ENCODE measurements at regions not wholly inside any gene's neighbourhood (a gene's known extent, or its start where the extent isn't known, plus 50 kb on each side); places are given as distances from the start of the nearest gene placed in this dataset.

DNA sequence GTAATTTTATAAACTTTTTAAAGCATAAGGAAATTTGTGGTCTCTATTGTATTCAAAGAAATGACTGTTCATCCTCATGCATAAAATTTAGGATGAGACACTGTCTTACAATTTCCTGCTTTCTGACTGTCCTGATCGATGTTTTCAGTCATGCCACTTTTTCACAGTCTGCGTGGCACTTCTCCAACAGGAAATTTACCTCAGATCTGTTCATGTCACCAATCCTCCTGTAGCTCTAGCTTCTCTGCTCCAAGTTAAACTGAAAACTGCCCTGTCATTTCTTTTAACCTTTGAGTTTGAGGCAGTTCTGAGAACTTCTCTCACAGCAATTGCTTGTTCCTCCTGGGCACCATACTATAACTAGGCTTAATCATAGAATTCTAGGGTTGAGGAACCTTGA is 455.1 kb downstream of the EFNA5 start:
- Histone ChIP-seq H3K27ac (ENCODE audit: low read length) (no peak overlapping the region), H3K36me3 (replicated peaks; ENCODE audit: low read depth, low read length) (no peaks in the 10 kb centered on the region), H2AFZ (ENCODE audit: low read depth, low read length) (no peak overlapping the region), H3K9me3 (ENCODE audit: insufficient read depth, low read length) (no peaks in the 10 kb centered on the region), H4K20me1 (ENCODE audit: insufficient read depth, low read length) (no peaks in the 10 kb centered on the region), H3K9ac (ENCODE audit: low read length) (no peak overlapping the region), H3K4me2 (ENCODE audit: low read length) (no peak overlapping the region), H3K4me3 (ENCODE audit: low read length) (no peak overlapping the region), H3K4me1 (ENCODE audit: low read length) (no peaks in the 10 kb centered on the region), H3K27me3 (ENCODE audit: low read depth, low read length) (no peaks in the 10 kb centered on the region), H3K79me2 (ENCODE audit: low read length) (no peaks in the 10 kb centered on the region)
- TF ChIP-seq, protein P1, sequence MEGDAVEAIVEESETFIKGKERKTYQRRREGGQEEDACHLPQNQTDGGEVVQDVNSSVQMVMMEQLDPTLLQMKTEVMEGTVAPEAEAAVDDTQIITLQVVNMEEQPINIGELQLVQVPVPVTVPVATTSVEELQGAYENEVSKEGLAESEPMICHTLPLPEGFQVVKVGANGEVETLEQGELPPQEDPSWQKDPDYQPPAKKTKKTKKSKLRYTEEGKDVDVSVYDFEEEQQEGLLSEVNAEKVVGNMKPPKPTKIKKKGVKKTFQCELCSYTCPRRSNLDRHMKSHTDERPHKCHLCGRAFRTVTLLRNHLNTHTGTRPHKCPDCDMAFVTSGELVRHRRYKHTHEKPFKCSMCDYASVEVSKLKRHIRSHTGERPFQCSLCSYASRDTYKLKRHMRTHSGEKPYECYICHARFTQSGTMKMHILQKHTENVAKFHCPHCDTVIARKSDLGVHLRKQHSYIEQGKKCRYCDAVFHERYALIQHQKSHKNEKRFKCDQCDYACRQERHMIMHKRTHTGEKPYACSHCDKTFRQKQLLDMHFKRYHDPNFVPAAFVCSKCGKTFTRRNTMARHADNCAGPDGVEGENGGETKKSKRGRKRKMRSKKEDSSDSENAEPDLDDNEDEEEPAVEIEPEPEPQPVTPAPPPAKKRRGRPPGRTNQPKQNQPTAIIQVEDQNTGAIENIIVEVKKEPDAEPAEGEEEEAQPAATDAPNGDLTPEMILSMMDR (IDR thresholded peaks at IDR 0.05; ENCODE audit: low read depth, low read length) = no peak
- TF ChIP-seq EZH2phosphoT487 (IDR thresholded peaks at IDR 0.05; ENCODE audit: low read depth) = no peak

DNA sequence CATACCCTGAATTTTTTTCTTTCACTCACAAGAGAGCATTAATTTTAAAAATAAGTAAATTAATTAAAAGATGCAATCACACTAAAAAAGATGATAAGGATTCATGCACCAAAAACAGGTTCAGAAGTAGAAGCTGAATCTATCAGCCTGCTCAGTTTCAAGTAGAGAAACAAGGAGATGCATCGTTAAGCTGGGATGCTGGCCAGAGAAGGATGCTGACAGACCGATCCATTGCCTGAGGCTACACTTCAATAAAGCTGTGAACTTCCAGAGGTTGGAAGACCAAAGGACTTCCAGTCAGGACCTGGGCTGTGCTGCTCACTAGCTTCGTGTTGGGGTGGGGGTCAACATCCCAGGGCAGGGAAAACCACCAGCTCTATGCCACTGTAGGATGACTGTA is 457.7 kb downstream of the EFNA5 start:
- Histone ChIP-seq H3K36me3 (replicated peaks; ENCODE audit: low read depth, low read length) (no peaks in the 10 kb centered on the region), H3K27ac (ENCODE audit: low read length) (no peak overlapping the region), H3K4me3 (ENCODE audit: low read length) (no peak overlapping the region), H4K20me1 (ENCODE audit: insufficient read depth, low read length) (no peaks in the 10 kb centered on the region), H3K27me3 (ENCODE audit: low read depth, low read length) (no peaks in the 10 kb centered on the region), H3K4me2 (ENCODE audit: low read length) (no peak overlapping the region), H3K9ac (ENCODE audit: low read length) (no peak overlapping the region), H3K9me3 (ENCODE audit: insufficient read depth, low read length) (no peaks in the 10 kb centered on the region), H3K79me2 (ENCODE audit: low read length) (no peaks in the 10 kb centered on the region), H3K4me1 (ENCODE audit: low read length) (no peaks in the 10 kb centered on the region), H2AFZ (ENCODE audit: low read depth, low read length) (no peak overlapping the region)
- TF ChIP-seq, protein P1 (IDR thresholded peaks at IDR 0.05; ENCODE audit: low read depth, low read length) = no peak
- no peak for TF ChIP-seq EZH2phosphoT487 (IDR thresholded peaks at IDR 0.05; ENCODE audit: low read depth)

DNA sequence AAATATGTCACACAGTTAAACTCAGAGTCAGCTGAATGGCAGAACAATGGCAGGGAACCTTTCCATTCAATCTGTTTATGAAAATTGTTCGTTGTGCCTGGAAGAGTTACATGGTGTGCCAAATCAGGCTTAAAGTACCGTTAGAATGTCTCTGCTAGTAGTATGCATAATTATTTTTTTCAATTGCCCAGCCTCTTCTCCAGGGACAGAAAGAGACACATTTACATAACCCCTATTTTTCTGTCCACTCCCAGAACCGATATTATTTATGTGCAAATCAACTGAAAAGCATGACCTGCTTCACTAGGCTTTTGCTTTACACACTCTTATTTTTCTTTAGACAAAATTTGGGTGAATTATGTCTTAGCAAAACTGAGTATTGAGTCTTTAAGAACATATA is 459.1 kb downstream of the EFNA5 start:
- Histone ChIP-seq H3K27me3 (ENCODE audit: low read depth, low read length) (no peaks in the 10 kb centered on the region), H4K20me1 (ENCODE audit: insufficient read depth, low read length) (no peaks in the 10 kb centered on the region), H3K4me2 (ENCODE audit: low read length) (no peak overlapping the region), H3K79me2 (ENCODE audit: low read length) (no peaks in the 10 kb centered on the region), H3K9me3 (ENCODE audit: insufficient read depth, low read length) (no peaks in the 10 kb centered on the region), H3K36me3 (replicated peaks; ENCODE audit: low read depth, low read length) (no peaks in the 10 kb centered on the region), H3K27ac (ENCODE audit: low read length) (no peak overlapping the region), H2AFZ (ENCODE audit: low read depth, low read length) (no peak overlapping the region), H3K4me3 (ENCODE audit: low read length) (no peak overlapping the region), H3K9ac (ENCODE audit: low read length) (no peak overlapping the region), H3K4me1 (ENCODE audit: low read length) (no peaks in the 10 kb centered on the region)
- TF ChIP-seq, protein P1 (IDR thresholded peaks at IDR 0.05; ENCODE audit: low read depth, low read length) = no peak
- no peak for TF ChIP-seq EZH2phosphoT487 (IDR thresholded peaks at IDR 0.05; ENCODE audit: low read depth)

DNA sequence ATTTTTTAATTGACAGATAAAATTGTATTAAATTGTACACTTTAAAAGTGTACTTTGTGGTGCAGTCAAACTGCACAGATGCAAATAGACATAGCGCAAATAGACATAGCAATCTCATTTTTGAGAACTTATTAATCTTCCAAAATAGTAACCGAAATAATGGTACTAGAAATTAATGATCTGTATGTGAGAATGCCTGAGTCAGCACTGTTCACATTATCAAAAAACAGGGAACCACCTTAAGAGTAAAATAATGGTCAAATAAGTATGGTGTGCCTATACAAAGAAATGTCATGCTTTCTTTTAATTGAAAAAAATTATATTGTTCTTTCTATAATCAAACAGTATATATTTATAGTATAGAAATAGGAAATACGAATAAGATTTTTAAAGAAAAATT is 461.9 kb downstream of the EFNA5 start:
- TF ChIP-seq, protein P1 (IDR thresholded peaks at IDR 0.05; ENCODE audit: low read depth, low read length) = no peak
- no peak for TF ChIP-seq EZH2phosphoT487 (IDR thresholded peaks at IDR 0.05; ENCODE audit: low read depth)
- H3K27ac ChIP-seq (ENCODE audit: low read length) = no peak overlapping the region
- H3K4me2 ChIP-seq (ENCODE audit: low read length) = no peak overlapping the region
- H3K4me1 ChIP-seq (ENCODE audit: low read length) = peaks cover under 1% of the 10 kb centered on the region; the same call in 1 of the 2 replicates
- no peak overlapping the region for H3K4me3 ChIP-seq (ENCODE audit: low read length)
- H3K79me2 ChIP-seq (ENCODE audit: low read length) = no peaks in the 10 kb centered on the region
- no peak overlapping the region for H2AFZ ChIP-seq (ENCODE audit: low read depth, low read length)
- no peak overlapping the region for H3K9ac ChIP-seq (ENCODE audit: low read length)
- H3K36me3 ChIP-seq (replicated peaks; ENCODE audit: low read depth, low read length) = no peaks in the 10 kb centered on the region
- no peaks in the 10 kb centered on the region for H4K20me1 ChIP-seq (ENCODE audit: insufficient read depth, low read length)
- H3K27me3 ChIP-seq (ENCODE audit: low read depth, low read length) = no peaks in the 10 kb centered on the region
- no peaks in the 10 kb centered on the region for H3K9me3 ChIP-seq (ENCODE audit: insufficient read depth, low read length)
